ENCODE measurements at regions not wholly inside any gene's neighbourhood (a gene's known extent, or its start where the extent isn't known, plus 50 kb on each side); places are given as distances from the start of the nearest gene placed in this dataset.

DNA sequence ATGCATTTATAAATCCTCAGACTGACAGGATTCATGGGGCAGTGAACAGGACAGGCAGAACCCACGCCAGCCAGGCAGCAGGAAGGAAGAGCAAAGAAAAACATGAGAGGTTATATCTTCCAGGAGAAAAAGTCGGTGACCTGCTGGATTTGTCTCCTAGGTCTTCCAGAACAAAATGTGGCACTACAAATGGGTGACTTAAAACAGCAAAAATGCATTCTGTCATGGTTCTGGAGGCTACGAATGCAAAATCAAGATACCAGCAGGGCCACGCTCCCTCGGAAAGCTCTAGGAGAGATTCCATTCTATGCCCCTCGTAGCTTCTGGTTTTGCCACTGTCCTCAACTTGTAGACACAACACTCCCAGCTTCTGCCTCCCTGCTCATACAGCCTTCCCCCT, 63.4 kb downstream of the PSMG1 start:
- TF ChIP-seq EP300 (IDR thresholded peaks at IDR 0.05) (no peak), POLR2A (IDR thresholded peaks at IDR 0.05) (no peak)
- TF ChIP-seq, protein P1, sequence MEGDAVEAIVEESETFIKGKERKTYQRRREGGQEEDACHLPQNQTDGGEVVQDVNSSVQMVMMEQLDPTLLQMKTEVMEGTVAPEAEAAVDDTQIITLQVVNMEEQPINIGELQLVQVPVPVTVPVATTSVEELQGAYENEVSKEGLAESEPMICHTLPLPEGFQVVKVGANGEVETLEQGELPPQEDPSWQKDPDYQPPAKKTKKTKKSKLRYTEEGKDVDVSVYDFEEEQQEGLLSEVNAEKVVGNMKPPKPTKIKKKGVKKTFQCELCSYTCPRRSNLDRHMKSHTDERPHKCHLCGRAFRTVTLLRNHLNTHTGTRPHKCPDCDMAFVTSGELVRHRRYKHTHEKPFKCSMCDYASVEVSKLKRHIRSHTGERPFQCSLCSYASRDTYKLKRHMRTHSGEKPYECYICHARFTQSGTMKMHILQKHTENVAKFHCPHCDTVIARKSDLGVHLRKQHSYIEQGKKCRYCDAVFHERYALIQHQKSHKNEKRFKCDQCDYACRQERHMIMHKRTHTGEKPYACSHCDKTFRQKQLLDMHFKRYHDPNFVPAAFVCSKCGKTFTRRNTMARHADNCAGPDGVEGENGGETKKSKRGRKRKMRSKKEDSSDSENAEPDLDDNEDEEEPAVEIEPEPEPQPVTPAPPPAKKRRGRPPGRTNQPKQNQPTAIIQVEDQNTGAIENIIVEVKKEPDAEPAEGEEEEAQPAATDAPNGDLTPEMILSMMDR (IDR thresholded peaks at IDR 0.05) = no peak
